ENCODE measurements at regions not wholly inside any gene's neighbourhood (a gene's known extent, or its start where the extent isn't known, plus 50 kb on each side); places are given as distances from the start of the nearest gene placed in this dataset.
A peak's percentile ranks its signal among the peaks of the same experiment; 100 is the strongest.

DNA sequence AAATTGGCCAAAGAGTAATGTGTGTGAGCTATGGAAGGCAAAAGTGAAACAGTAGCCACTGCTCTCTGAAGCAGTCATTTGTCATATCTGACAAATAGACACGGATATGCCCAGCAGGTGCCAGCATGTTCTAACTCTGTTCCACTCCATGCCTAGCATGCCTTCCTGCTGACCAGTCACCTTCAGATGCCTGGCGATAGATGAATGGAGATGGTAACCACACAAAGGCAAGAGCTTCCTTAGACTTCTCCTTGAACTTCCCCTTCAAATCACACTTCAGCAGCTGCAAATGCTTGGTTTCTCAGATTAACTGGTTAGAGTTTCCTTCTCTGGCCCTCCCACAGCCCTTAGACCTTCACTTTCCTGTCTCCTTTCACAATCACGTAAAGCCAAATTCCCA, 429.9 kb downstream of the DAD1 start:
- Histone ChIP-seq H3K79me2 (ENCODE audit: control insufficient read depth, insufficient read depth, low read length) (no peaks in the 10 kb centered on the region), H3K4me2 (ENCODE audit: control insufficient read depth, extremely low read depth, insufficient read depth, low read depth, low read length) (peak overlapping the region; percentile 16), H3K27me3 (ENCODE audit: control insufficient read depth, extremely low read depth, insufficient read depth, low read length) (no peaks in the 10 kb centered on the region), H3K4me1 (ENCODE audit: control insufficient read depth, extremely low read depth, insufficient read depth, low read length) (peaks cover 38% of the 10 kb centered on the region), H3K9me1 (ENCODE audit: control insufficient read depth, extremely low read depth, insufficient read depth, low read length) (no peaks in the 10 kb centered on the region), H3K4me3 (ENCODE audit: control insufficient read depth in 2 of 3, extremely low read depth in 1 of 3, insufficient read depth in 2 of 3, low read depth in 1 of 3, low read length in 3 of 3) (no peak overlapping the region), H3K36me3 (ENCODE audit: control insufficient read depth in 2 of 2, extremely low read depth in 1 of 2, insufficient read depth in 2 of 2, low read length in 2 of 2) (no peaks in the 10 kb centered on the region), H2AFZ (ENCODE audit: control insufficient read depth, low read length) (no peak overlapping the region), H4K20me1 (ENCODE audit: control insufficient read depth, extremely low read depth, insufficient read depth, low read length) (no peaks in the 10 kb centered on the region), H3K9me3 (ENCODE audit: control insufficient read depth, low read depth, low read length) (no peaks in the 10 kb centered on the region), H3K9ac (ENCODE audit: control insufficient read depth, extremely low read depth, insufficient read depth, low read length) (no peak overlapping the region), H3K27ac (ENCODE audit: control insufficient read depth, insufficient read depth, low read length) (no peak overlapping the region)
- TF ChIP-seq, protein P1, sequence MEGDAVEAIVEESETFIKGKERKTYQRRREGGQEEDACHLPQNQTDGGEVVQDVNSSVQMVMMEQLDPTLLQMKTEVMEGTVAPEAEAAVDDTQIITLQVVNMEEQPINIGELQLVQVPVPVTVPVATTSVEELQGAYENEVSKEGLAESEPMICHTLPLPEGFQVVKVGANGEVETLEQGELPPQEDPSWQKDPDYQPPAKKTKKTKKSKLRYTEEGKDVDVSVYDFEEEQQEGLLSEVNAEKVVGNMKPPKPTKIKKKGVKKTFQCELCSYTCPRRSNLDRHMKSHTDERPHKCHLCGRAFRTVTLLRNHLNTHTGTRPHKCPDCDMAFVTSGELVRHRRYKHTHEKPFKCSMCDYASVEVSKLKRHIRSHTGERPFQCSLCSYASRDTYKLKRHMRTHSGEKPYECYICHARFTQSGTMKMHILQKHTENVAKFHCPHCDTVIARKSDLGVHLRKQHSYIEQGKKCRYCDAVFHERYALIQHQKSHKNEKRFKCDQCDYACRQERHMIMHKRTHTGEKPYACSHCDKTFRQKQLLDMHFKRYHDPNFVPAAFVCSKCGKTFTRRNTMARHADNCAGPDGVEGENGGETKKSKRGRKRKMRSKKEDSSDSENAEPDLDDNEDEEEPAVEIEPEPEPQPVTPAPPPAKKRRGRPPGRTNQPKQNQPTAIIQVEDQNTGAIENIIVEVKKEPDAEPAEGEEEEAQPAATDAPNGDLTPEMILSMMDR (optimal IDR thresholded peaks at IDR 0.05 in 1 of 3, IDR thresholded peaks at IDR 0.05 in 1 of 3, conservative IDR thresholded peaks at IDR 0.05 in 1 of 3; ENCODE audit: extremely low read depth in 1 of 3, insufficient read depth in 2 of 3, low read length in 3 of 3), result no peak
- TF ChIP-seq EZH2 (IDR thresholded peaks at IDR 0.05; ENCODE audit: low read length), result no peak
- peak; percentile 76 for DNase-seq (ENCODE audit: low read depth, low spot score)
- FAIRE-seq, result peak; percentile 100
- dilution Hi-C loops (cut with MboI; ENCODE audit: extremely low pct_ligation_motif_present, low sequenced_read_pairs), result no loop called here

DNA sequence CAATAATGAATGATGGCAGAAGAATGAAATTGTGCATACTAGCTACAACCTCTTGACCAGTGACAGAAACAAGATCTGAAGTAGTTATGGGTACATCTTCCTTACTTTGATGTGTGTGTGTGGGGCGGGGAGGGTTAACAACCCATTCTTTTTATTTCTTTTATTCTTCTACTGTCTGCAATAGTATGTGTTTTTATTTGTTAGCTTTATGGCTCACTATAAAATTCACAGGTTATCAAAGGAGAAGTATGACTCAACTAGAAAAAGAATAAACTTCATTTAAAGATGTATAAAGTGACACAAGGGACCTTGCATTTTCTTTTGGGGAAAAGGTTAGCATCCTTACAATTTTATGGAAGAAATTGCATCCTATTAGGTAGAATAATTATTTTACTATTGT, 430.5 kb downstream of the DAD1 start:
- TF ChIP-seq, protein P1 (optimal IDR thresholded peaks at IDR 0.05 in 1 of 3, IDR thresholded peaks at IDR 0.05 in 1 of 3, conservative IDR thresholded peaks at IDR 0.05 in 1 of 3; ENCODE audit: extremely low read depth in 1 of 3, insufficient read depth in 2 of 3, low read length in 3 of 3), result no peak
- TF ChIP-seq EZH2 (IDR thresholded peaks at IDR 0.05; ENCODE audit: low read length), result no peak
- H3K4me1 ChIP-seq (ENCODE audit: control insufficient read depth, extremely low read depth, insufficient read depth, low read length), result peaks cover 38% of the 10 kb centered on the region
- peak; percentile 62 for FAIRE-seq
- peak overlapping the region; percentile 16 for H3K4me2 ChIP-seq (ENCODE audit: control insufficient read depth, extremely low read depth, insufficient read depth, low read depth, low read length)
- no peaks in the 10 kb centered on the region for H3K9me3 ChIP-seq (ENCODE audit: control insufficient read depth, low read depth, low read length)
- no peaks in the 10 kb centered on the region for H3K79me2 ChIP-seq (ENCODE audit: control insufficient read depth, insufficient read depth, low read length)
- no peak overlapping the region for H3K4me3 ChIP-seq (ENCODE audit: control insufficient read depth in 2 of 3, extremely low read depth in 1 of 3, insufficient read depth in 2 of 3, low read depth in 1 of 3, low read length in 3 of 3)
- dilution Hi-C loops (cut with MboI; ENCODE audit: extremely low pct_ligation_motif_present, low sequenced_read_pairs), result no loop called here
- DNase-seq (ENCODE audit: low read depth, low spot score), result no peak
- no peaks in the 10 kb centered on the region for H3K36me3 ChIP-seq (ENCODE audit: control insufficient read depth in 2 of 2, extremely low read depth in 1 of 2, insufficient read depth in 2 of 2, low read length in 2 of 2)
- H3K9ac ChIP-seq (ENCODE audit: control insufficient read depth, extremely low read depth, insufficient read depth, low read length), result no peak overlapping the region
- H4K20me1 ChIP-seq (ENCODE audit: control insufficient read depth, extremely low read depth, insufficient read depth, low read length), result no peaks in the 10 kb centered on the region
- H3K27ac ChIP-seq (ENCODE audit: control insufficient read depth, insufficient read depth, low read length), result no peak overlapping the region
- H3K9me1 ChIP-seq (ENCODE audit: control insufficient read depth, extremely low read depth, insufficient read depth, low read length), result no peaks in the 10 kb centered on the region
- H2AFZ ChIP-seq (ENCODE audit: control insufficient read depth, low read length), result peak overlapping the region; percentile 45
- no peaks in the 10 kb centered on the region for H3K27me3 ChIP-seq (ENCODE audit: control insufficient read depth, extremely low read depth, insufficient read depth, low read length)
